H9 (cell line): ENCODE measurements at regions not wholly inside any gene's neighbourhood (a gene's known extent, or its start where the extent isn't known, plus 50 kb on each side); places are given as distances from the start of the nearest gene placed in this dataset.

Experiments
- DNase-seq: peaks from one replicate; pipeline ENCODE4 v3.0.0-alpha.2; 2017
- H2AFZ ChIP-seq: one replicate; pipeline ENCODE4 v1.6.1; 2013; ENCODE audit warnings: mild to moderate bottlenecking, low read length, control low read depth, moderate library complexity
- H2AK5ac ChIP-seq: 2 replicates; pipeline ENCODE4 v1.6.1; 2013; ENCODE audit warnings: low read length, control low read depth, mixed read lengths; ENCODE audit not compliant: insufficient read length
- H2BK120ac ChIP-seq: one replicate; pipeline ENCODE4 v1.6.1; 2013; ENCODE audit warnings: low read depth, mild to moderate bottlenecking, low read length, control low read depth, inconsistent platforms; ENCODE audit not compliant: poor library complexity, severe bottlenecking
- H2BK12ac ChIP-seq: 2 replicates; pipeline ENCODE4 v1.6.1; 2013; ENCODE audit warnings: low read length, control low read depth, mixed read lengths, low read depth; ENCODE audit not compliant: insufficient read length
- H2BK15ac ChIP-seq: 2 replicates; pipeline ENCODE4 v1.6.1; 2013; ENCODE audit warnings: low read depth, low read length, control low read depth
- H2BK20ac ChIP-seq: one replicate; pipeline ENCODE4 v1.6.1; 2013; ENCODE audit warnings: low read depth, mild to moderate bottlenecking, low read length, control low read depth, inconsistent platforms; ENCODE audit not compliant: poor library complexity, severe bottlenecking
- H2BK5ac ChIP-seq: 2 replicates; pipeline ENCODE4 v1.6.1; 2013; ENCODE audit warnings: low read length, control low read depth, mixed read lengths; ENCODE audit not compliant: insufficient read length
- H3K14ac ChIP-seq: 2 replicates; pipeline ENCODE4 v1.6.1; 2013; ENCODE audit warnings: low read length, control low read depth; ENCODE audit not compliant: insufficient read depth
- H3K18ac ChIP-seq: 2 replicates; pipeline ENCODE4 v1.6.1; 2013; ENCODE audit warnings: low read depth, mild to moderate bottlenecking, mixed read lengths, low read length, control low read depth; ENCODE audit not compliant: insufficient read length
- H3K23ac ChIP-seq: 2 replicates; pipeline ENCODE4 v1.6.1; 2013; ENCODE audit warnings: low read length, control low read depth, mixed read lengths, low read depth; ENCODE audit not compliant: insufficient read length
- H3K23me2 ChIP-seq: 2 replicates; pipeline ENCODE4 v1.6.1; 2013; ENCODE audit warnings: low read depth, mild to moderate bottlenecking, mixed read lengths, low read length, control low read depth; ENCODE audit not compliant: insufficient read length, poor library complexity, severe bottlenecking
- H3K27ac ChIP-seq: 2 replicates; pipeline ENCODE4 v1.5.1; 2013; ENCODE audit warnings: low read length, control low read depth, mixed read lengths, low read depth; ENCODE audit not compliant: insufficient read length
- H3K27me3 ChIP-seq: 2 replicates; pipeline ENCODE4 v1.6.1; 2013; ENCODE audit warnings: low read length, control low read depth, inconsistent platforms; ENCODE audit not compliant: insufficient read depth
- H3K4ac ChIP-seq: 2 replicates; pipeline ENCODE4 v1.6.1; 2013; ENCODE audit warnings: low read depth, mild to moderate bottlenecking, control low read depth, inconsistent platforms, low read length, moderate library complexity
- H3K4me1 ChIP-seq: 2 replicates; pipeline ENCODE4 v1.6.1; 2013; ENCODE audit warnings: low read length, control low read depth, inconsistent platforms; ENCODE audit not compliant: insufficient read depth
- H3K4me2 ChIP-seq: 2 replicates; pipeline ENCODE4 v1.6.1; 2013; ENCODE audit warnings: low read length, control low read depth, mixed read lengths; ENCODE audit not compliant: insufficient read length, insufficient read depth
- H3K56ac ChIP-seq: 2 replicates; pipeline ENCODE4 v1.6.1; 2013; ENCODE audit warnings: low read depth, mild to moderate bottlenecking, mixed read lengths, low read length, control low read depth; ENCODE audit not compliant: insufficient read length
- H3K79me1 ChIP-seq: 2 replicates; pipeline ENCODE4 v1.6.1; 2013; ENCODE audit warnings: low read depth, mild to moderate bottlenecking, moderate library complexity, low read length, control low read depth, inconsistent platforms; ENCODE audit not compliant: insufficient read depth, poor library complexity, severe bottlenecking
- H3K79me2 ChIP-seq: 2 replicates; pipeline ENCODE4 v1.6.1; 2013; ENCODE audit warnings: low read length, control low read depth, inconsistent platforms; ENCODE audit not compliant: insufficient read depth
- H3K9ac ChIP-seq: 2 replicates; pipeline ENCODE4 v1.6.1; 2013; ENCODE audit warnings: low read length, control low read depth, mixed read lengths; ENCODE audit not compliant: insufficient read length; ENCODE audit errors: extremely low read depth
- H3K9me3 ChIP-seq: one replicate; pipeline ENCODE4 v1.6.1; 2013; ENCODE audit warnings: low read depth, low read length, inconsistent platforms; ENCODE audit not compliant: control insufficient read depth
- H3T11ph ChIP-seq: one replicate; pipeline ENCODE4 v1.6.1; 2013; ENCODE audit warnings: mild to moderate bottlenecking, low read length, control low read depth, inconsistent platforms
- H4K20me1 ChIP-seq: one replicate; pipeline ENCODE4 v1.6.1; 2013; ENCODE audit not compliant: control insufficient read depth, insufficient read length, insufficient read depth
- H4K5ac ChIP-seq: 2 replicates; pipeline ENCODE4 v1.6.1; 2013; ENCODE audit warnings: low read depth, mild to moderate bottlenecking, mixed read lengths, low read length, control low read depth; ENCODE audit not compliant: insufficient read length
- H4K8ac ChIP-seq: replicated peaks from 2 replicates; pipeline ENCODE4 v1.6.1; 2013; ENCODE audit warnings: low read length, control low read depth, mixed read lengths, low read depth; ENCODE audit not compliant: insufficient read length
- H4K91ac ChIP-seq: 2 replicates; pipeline ENCODE4 v1.6.1; 2013; ENCODE audit warnings: low read depth, mild to moderate bottlenecking, moderate library complexity, mixed read lengths, low read length, control low read depth; ENCODE audit not compliant: insufficient read length
- H3K27ac Mint-ChIP-seq, 3 experiments: 2 replicates in 2 of 3; 3 replicates in 1 of 3; pipeline ENCODE4 v1.8.0; 2020 to 2021; ENCODE audit warnings: mixed read lengths in 3 of 3, mild to moderate bottlenecking in 1 of 3, moderate library complexity in 1 of 3
- H3K27me3 Mint-ChIP-seq: 2 replicates; pipeline ENCODE4 v1.8.0; 2021; ENCODE audit warnings: low read depth, mild to moderate bottlenecking, moderate library complexity, mixed read lengths
- H3K36me3 Mint-ChIP-seq, 3 experiments: 2 replicates in 2 of 3; 3 replicates in 1 of 3; pipeline ENCODE4 v1.8.0; 2020 to 2021; ENCODE audit warnings: low read depth in 3 of 3, mixed read lengths in 3 of 3; ENCODE audit not compliant: insufficient read depth in 1 of 3
- H3K4me1 Mint-ChIP-seq, 2 experiments: 2 replicates each; pipeline ENCODE4 v1.8.0; 2020; ENCODE audit warnings: mixed read lengths in 2 of 2
- H3K4me3 Mint-ChIP-seq, 2 experiments: 2 replicates in 1 of 2; 3 replicates in 1 of 2; pipeline ENCODE4 v1.8.0; 2020 to 2021; ENCODE audit warnings: mild to moderate bottlenecking in 2 of 2, mixed read lengths in 2 of 2, moderate library complexity in 1 of 2
- H3K9me3 Mint-ChIP-seq, 2 experiments: 2 replicates in 1 of 2; 3 replicates in 1 of 2; pipeline ENCODE4 v1.8.0; 2020; ENCODE audit warnings: mild to moderate bottlenecking in 2 of 2, mixed read lengths in 2 of 2, moderate library complexity in 1 of 2
- WGBS: extraction: QIAGEN DNeasy Blood & Tissue Kit; methylation state at CpG from one replicate; pipeline ENCODE4 v1.1.7; 2013; ENCODE audit warnings: missing lambda C conversion rate, low lambda C conversion rate, mixed read lengths; ENCODE audit not compliant: insufficient read length; ENCODE audit errors: extremely low coverage; 5-methylcytosine and 5-hydroxymethylcytosine counted together
- TF ChIP-seq, protein P1 (sequence below): fragments of 200-600 bp; sonication (generic); conservative IDR thresholded peaks from 3 replicates; pipeline ENCODE4 v1.8.0; 2021; ENCODE audit warnings: antibody characterized with exemption, mild to moderate bottlenecking

DNA sequence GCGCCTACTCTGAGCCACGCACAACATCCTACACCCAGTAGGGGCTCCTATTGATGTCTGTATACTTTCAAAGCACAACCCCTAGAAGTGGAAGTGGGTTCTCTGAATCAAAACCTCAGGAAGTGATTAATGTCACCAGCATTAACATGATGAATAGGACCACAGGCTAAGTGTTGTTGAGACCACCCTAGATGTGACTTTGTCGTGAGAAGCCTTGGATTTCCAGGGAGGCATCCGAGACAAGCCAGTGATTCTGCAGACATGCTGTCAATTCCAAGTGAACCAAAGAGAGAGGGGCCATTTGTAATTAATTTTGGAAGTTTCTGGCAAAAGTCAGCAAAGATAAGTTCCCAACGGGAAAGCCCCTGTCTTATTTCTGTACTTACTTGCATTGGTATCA is 493.0 kb downstream of the ZIC3 start:
- Histone ChIP-seq H2AFZ (no peak overlapping the region), H3K4me2 (no peak overlapping the region), H4K91ac (no peak overlapping the region), H3K23me2 (no peaks in the 10 kb centered on the region), H3T11ph (no peak overlapping the region), H3K14ac (no peak overlapping the region), H2BK120ac (no peak overlapping the region), H3K27ac (no peak overlapping the region), H3K56ac (no peak overlapping the region), H3K4me1 (no peaks in the 10 kb centered on the region), H3K9me3 (no peaks in the 10 kb centered on the region), H3K9ac (no peak overlapping the region), H4K5ac (no peak overlapping the region), H3K79me2 (no peaks in the 10 kb centered on the region), H3K79me1 (no peaks in the 10 kb centered on the region), H3K23ac (no peak overlapping the region), H2AK5ac (no peak overlapping the region), H3K18ac (no peak overlapping the region), H2BK15ac (no peak overlapping the region), H3K27me3 (no peaks in the 10 kb centered on the region), H4K8ac (no peak overlapping the region), H2BK5ac (no peak overlapping the region), H4K20me1 (no peaks in the 10 kb centered on the region), H2BK12ac (no peak overlapping the region), H2BK20ac (no peak overlapping the region), H3K4ac (no peak overlapping the region)
- no CpG with 5 or more reads among the region's 5 CpGs for WGBS
- H3K36me3 Mint-ChIP-seq = no peaks in the 10 kb centered on the region; a peak in 2 of 7 replicates
- DNase-seq = no peak
- H3K9me3 Mint-ChIP-seq = peaks cover 4 to 26% of the 10 kb centered on the region in 2 experiments; a peak in 4 of 5 replicates
- H3K4me1 Mint-ChIP-seq = no peaks in the 10 kb centered on the region; a peak in 1 of 4 replicates
- H3K4me3 Mint-ChIP-seq = no peak overlapping the region
- no peaks in the 10 kb centered on the region; the same call in 1 of the 2 replicates for H3K27me3 Mint-ChIP-seq
- TF ChIP-seq, protein P1, sequence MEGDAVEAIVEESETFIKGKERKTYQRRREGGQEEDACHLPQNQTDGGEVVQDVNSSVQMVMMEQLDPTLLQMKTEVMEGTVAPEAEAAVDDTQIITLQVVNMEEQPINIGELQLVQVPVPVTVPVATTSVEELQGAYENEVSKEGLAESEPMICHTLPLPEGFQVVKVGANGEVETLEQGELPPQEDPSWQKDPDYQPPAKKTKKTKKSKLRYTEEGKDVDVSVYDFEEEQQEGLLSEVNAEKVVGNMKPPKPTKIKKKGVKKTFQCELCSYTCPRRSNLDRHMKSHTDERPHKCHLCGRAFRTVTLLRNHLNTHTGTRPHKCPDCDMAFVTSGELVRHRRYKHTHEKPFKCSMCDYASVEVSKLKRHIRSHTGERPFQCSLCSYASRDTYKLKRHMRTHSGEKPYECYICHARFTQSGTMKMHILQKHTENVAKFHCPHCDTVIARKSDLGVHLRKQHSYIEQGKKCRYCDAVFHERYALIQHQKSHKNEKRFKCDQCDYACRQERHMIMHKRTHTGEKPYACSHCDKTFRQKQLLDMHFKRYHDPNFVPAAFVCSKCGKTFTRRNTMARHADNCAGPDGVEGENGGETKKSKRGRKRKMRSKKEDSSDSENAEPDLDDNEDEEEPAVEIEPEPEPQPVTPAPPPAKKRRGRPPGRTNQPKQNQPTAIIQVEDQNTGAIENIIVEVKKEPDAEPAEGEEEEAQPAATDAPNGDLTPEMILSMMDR = no peak
- no peak overlapping the region for H3K27ac Mint-ChIP-seq
